ENCODE measurements at regions not wholly inside any gene's neighbourhood (a gene's known extent, or its start where the extent isn't known, plus 50 kb on each side); places are given as distances from the start of the nearest gene placed in this dataset.

DNA sequence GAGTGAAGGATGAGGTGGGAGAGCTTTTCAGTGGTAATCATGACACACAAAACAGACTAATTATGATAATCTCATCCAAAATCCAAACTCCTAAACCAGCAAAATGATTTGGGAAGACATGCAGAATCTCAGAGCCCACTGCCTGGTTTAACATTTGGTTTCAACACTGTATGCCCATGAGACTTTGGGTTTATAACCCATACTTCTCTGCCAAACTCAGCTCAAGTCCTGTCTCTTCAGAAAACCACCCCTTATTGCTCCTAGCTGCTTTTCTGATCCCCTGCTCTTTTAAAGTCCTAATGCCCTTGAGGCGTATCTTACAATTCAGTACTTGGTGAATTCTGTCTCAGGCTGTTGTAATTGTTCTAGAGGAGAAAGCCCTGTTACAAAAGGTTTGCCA lies 593.0 kb upstream of the ID2 start:
- H3K27ac ChIP-seq, result no peak overlapping the region
- H3K4me3 ChIP-seq, result no peak overlapping the region

DNA sequence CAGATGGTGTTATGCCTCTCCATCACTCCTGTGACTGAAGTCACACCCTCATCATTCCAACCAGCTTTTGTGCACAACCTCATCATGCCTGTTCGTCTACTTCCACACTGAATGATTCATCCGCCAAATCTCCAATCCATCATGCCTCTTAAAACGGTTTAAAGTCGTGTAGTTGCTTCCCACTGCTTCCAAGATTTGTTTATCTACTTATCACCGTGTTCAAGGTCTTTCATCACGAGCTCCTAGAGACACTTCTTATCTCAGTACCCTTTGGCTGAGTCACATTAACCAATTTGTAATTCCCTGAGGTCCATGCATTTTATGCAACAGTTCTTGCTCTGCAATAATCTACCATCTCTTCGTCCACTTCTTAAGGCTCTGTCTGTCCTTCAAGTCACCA lies 592.3 kb upstream of the ID2 start:
- no peak overlapping the region for H3K27ac ChIP-seq
- H3K4me3 ChIP-seq, result no peak overlapping the region

DNA sequence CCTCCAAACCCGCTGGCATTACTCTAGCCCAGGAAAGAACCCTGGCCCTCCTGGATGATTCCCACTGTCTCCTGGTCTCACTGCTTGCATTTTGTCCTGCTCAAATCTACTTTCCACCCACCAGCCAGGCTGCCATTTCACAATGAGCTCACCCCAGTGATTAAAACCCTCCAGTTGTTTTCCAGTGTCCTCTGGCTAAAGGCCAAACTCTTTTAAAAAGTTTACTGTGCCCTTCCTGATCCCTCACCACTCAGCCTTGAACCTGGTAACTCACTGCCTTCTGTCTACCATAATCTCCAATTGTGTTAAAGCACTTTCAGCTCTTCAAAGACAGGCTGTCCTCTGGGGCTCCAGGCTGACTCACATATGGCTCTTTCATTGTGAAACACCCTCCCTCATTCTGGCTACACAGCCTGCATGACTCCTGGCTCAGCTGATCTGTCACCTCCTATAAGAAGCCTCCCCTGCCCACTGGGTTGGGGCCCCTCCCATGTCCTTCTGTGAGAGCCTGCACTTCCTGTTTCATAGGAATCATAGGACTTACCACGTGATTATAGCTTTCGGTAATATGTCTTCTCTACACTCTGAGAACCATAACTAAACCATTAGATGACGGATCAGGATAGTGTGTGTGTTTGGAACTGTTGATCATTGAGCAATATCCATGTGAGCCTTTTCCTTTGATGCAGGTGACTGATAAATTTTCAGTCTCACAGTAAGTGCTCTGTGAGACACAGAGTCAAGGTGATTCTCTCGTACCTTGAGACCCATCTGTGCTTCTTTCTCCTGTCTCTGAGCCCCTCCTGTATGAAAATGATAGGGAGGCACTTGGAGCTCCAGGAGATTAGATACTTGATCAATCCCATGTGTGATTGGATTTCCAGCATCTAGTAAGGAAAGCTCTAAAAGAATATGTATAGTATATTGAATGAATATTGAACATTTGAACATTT lies 590.8 kb upstream of the ID2 start:
- Histone ChIP-seq H3K27ac (peak overlapping the region in 1 of 21 experiments; percentile 7), H3K4me3 (no peak overlapping the region)

DNA sequence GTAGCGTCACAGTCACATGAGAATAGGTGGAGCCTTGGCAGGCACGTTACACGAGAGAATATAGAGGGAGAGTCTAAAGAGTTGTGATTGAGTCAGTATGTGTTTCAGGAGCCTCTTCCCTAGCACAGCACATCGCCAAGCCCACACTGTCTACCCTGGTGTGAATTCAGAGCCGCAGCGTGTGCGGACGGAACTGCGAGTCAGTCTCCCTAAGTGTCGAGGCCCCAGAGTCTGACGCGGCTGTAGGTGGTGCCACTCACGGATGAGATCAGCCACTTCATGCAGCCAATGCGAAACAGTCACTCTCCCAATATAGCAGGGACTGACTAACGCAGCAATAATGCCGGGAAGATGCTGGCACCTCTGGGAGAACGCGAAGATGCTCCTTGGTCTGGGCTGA lies 587.3 kb upstream of the ID2 start:
- Histone ChIP-seq H3K4me3 (no peak overlapping the region), H3K27ac (no peak overlapping the region)

DNA sequence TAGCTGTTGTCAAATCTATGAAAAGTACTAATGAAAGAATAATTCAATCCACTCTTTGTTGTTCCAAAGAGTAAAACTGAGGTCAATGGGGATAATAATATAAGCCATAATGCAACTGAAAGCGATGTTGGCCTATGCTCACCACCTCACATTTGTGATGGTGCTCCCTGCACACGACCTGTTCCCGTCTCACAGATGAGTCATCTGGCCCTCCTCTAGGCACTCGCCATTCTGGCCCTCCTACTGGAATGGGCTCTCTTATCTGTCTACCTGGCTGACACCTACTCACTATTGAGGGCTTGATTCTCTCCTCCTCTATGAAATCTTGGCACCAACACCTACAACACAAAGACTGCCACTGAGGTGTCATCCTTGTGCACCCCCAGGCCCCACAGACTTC lies 585.9 kb upstream of the ID2 start:
- Histone ChIP-seq H3K27ac (no peak overlapping the region), H3K4me3 (no peak overlapping the region)

DNA sequence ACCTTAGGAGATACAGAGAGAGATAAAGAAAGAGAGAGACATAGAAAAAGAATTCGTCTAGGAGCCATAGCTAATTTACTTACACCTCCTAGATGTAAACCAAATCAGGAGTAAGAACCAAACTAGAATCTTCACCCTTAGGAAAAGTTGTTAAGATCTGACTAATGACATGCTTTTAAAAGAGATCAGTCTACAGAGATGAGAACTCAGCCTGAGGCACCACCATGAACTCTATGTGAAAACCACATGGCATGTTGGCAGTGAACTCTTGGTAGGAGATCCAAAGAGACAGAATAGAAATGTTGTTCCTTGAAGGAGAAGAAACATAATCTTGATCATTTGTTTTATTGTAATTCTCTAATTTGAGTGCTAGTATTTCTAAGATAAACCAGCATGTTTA lies 585.4 kb upstream of the ID2 start:
- no peak overlapping the region for H3K4me3 ChIP-seq
- H3K27ac ChIP-seq, result no peak overlapping the region

DNA sequence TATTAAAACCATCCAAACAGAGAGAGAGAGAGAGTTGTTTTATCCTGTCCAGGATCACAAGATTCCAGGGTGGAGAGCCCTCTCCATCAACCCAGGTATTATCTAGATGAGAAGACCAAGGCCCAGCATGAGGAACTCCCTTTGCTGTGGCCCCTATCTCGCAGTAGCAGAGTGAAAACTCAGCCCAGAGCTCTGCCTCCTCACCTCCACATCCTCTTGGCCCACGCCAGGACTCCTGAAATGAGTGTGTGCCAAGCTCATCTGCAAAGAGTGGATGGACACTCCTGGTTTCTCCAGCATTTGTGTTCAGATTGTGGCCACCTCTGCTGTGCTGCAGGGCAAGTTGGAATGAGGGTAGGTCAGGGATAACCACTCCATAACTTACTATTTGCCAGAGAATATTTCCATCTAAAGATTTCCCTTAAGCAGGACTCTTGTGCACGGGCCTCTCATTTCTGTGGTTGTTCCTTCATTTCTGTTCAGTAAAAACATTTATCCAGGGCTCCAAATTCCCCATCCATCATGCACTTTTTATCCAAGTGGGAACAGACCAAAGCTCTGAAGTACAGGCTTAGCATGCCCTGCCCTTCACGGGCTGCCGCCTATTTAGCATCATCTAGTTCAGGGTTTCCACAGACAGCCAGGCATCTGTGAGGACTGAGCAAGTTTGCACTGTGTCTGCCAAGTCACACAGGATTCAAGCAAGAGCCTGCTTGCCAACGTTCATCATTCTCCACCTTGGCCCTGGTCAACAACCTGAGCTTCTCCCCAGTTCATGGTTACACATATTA lies 583.2 kb upstream of the ID2 start:
- no peak overlapping the region for H3K27ac ChIP-seq
- H3K4me3 ChIP-seq, result no peak overlapping the region

DNA sequence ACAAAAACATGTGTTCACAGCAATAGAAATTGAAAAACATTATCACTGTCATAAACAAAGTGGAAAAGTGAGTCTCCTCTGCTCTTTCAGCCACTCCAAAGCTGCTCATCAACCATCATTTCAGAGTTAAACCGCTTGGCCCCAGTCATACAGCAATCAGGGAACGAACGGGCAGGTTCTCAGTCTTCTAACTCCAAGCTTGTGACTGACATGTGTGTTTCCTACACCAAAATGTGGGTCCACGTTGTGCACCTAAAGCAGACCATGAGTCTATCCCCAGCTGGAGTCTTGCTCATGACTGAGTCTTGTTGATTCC lies 582.6 kb upstream of the ID2 start:
- no peak overlapping the region for H3K4me3 ChIP-seq
- H3K27ac ChIP-seq, result no peak overlapping the region

DNA sequence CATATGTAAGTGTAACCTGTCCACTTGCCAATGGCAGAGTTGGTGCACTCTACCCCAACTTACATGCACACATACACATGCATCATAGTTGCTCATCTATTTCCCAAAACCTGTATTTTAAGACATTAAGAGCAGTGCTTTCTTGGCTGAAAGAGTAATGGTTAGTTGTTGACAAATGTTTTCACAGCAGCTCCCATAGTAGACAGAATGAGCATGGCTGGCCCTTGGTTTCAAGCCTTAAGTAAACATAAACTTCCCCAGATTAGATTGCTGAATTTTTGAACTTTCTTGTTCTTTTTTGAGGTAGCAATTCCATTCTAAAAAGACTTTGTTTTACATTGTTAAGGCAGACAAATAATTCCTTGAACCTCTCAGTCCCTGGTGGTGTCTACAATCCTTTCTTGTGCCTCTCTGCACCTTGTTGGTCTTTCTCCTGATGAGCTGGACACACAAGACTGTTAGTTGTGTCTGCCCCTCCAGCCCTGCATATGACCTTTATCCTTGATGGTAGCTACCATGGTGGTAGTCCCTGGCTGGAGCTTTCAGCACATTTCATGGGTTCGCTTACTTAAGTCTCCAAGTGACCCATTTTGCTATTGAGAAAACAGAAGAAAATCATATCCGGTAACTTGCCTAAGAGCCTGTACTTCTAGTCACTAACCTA lies 580.1 kb upstream of the ID2 start:
- no peak overlapping the region for H3K4me3 ChIP-seq
- H3K27ac ChIP-seq, result no peak overlapping the region

DNA sequence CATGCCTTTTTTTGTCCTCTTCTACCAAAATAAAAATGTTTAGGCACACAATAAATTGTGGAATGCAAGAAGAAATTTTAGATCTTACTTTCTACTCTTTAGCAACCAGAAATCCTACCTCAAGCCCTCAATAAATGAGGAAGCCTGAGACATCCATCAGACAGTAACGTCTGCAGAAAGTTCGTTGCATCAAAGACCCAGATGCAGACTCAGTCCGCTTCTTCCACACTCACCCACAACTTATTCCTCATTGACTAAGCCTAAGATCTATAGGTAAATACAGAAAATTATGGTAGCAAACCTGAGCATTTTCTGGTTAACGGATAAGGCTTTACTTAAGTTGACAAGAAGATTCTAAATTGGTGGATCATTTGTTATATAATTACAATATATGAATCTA lies 579.4 kb upstream of the ID2 start:
- H3K27ac ChIP-seq, result no peak overlapping the region
- no peak overlapping the region for H3K4me3 ChIP-seq

DNA sequence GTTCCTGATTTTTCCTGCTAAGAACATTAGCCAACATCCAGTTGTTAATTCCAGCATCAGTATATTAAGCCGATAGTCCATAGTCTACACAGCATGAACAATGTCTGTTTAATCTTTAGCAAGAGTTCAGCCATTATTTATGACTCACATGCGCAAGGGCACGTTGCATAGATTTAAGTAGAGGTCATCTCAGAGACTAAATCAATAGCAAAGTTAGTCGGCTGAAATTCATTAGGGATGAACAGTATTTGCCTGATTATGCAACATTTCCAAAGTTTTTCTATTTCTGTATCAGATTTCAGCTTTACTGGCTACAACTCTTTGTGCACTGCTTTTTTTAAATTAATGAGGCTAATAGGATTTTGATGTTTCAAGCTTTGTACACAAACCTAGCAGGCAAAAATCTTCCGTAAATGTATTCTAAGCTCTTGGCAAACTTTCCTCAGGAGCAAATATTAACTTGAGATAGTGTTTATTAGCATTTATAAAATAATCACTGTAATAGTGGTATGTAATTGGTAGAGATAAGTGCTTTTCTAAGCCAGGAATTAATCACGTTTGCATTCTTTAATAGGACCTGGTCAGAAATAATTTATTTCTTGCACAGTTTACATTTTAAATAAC lies 578.7 kb upstream of the ID2 start:
- no peak overlapping the region for H3K27ac ChIP-seq
- H3K4me3 ChIP-seq, result no peak overlapping the region

DNA sequence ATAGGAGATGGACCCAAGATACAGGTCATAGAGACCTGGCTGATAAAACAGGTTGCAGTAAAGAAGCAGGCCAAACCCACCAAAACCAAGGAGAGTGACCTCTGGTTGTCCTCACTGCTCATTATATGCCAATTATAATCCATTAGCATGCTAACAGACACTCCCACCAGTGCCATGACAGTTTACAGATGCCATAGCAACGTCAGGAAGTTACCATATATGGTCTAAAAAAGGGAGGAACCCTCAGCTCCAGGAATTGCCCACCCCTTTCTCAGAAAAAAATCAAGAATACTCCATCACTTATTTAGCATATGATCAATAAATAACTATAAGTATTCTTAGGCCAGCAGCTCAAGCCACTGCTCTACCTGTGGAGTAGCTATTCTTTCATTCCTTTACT lies 574.7 kb upstream of the ID2 start:
- Histone ChIP-seq H3K27ac (no peak overlapping the region), H3K4me3 (no peak overlapping the region)

DNA sequence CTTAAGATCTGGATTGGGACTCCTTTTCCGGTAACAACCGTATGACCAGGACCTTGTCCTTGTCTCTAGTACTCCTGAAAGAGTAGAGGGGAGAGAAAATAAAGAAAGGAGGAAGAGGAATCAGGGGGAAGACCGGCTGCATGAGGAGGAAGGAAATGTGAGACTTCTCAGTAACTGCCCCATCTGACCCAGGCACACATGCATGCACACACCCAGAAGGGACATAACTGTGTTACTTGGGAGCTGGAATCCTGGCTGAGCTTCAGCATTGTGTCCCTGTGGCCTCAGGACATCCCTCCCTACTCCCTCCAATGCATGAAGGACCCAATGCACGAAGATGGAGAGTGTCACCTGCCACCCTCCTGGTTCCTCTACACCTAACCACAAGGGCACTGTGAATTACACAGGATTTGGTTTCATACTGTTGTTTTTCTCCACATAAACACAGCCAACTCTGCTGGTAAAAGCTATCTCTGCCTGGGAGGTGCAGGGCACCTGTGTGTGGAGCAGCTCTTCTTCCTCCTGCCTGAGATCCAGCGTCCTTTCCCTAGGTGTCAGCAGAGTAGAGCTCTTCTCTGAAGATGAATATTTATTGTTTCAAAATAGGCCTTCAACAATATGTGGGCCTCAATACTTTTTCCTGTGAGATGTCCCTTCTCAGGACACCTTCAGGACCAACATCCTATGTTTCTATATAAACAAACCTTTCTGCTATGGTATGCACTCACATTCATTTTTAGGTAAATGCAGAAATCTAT lies 574.1 kb upstream of the ID2 start:
- Histone ChIP-seq H3K27ac (no peak overlapping the region), H3K4me3 (no peak overlapping the region)

DNA sequence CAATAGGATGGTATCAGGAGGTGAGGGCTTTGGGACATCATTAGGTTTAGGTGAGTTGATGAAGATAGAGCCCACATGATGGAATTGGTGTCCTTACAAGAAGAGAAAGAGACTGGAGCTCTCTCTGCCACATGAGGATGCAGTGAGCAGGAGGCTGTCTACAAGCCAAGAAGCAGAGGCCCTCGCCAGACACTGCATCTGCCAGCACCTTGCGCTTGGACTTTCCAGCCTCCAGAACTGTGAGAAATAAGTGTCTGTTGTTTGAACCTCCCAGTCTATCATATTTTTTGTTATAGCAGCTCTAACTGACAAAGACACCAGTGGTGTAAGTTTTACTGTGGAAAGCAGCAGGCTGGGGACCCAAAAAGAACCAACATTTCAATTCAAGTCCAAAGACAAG lies 571.1 kb upstream of the ID2 start:
- Histone ChIP-seq H3K27ac (no peak overlapping the region), H3K4me3 (no peak overlapping the region)

DNA sequence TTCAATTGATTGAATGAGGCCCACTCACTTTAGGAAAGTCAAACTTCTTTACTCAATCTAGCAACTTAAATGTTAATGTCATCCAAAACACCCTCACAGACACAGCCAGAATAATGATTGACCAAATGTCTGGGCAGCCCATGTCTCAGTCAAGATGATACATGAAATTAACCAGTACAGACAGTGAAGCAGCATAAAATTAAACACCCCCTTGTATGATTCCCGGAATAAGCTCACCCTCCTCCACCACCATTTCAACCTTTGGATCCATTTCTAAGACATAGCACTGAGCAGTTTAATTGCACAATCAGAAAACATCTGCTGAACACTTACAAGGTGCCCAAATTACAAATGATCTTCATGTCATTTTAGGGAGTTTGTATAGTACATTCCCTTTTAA lies 570.7 kb upstream of the ID2 start:
- H3K4me3 ChIP-seq, result no peak overlapping the region
- no peak overlapping the region for H3K27ac ChIP-seq

DNA sequence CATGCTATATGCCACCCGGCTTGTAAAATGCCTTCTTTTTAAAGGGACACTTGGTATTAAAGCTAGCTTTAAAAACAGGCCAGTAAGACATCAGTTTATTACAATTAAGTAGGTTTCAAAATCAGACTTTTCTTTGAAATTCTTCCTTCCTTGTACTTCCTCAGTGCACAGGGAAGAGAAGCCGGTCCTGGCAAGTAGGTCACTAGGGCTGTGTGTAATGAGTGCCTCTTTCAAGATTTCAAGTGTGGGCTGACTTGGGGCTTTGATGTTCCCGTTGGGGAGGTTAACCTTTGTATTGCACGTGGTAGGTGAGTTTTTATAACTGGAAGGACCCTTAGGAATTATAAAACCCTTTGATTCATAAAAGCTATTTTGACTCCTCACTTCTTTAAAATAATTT lies 566.4 kb upstream of the ID2 start:
- H3K4me3 ChIP-seq, result no peak overlapping the region
- H3K27ac ChIP-seq, result no peak overlapping the region

DNA sequence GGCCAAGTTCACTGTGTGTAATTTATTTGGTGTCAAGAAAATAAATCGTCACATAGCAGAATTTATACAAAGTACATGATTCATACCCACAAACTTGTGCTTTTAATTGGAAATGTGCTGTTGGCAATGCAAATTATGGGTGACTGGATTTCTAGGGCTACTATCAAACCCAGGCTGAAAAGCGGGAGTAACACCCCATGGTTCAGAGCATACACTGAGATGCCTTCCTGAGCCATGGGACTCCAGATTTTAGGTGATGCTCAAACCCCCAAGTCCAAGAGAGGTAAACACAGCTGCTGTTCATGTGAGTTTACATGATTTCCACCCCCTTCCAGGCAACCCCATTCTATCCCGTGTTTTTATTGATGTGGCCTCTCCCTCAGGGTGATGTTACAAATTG lies 565.9 kb upstream of the ID2 start:
- H3K27ac ChIP-seq, result no peak overlapping the region
- H3K4me3 ChIP-seq, result no peak overlapping the region

DNA sequence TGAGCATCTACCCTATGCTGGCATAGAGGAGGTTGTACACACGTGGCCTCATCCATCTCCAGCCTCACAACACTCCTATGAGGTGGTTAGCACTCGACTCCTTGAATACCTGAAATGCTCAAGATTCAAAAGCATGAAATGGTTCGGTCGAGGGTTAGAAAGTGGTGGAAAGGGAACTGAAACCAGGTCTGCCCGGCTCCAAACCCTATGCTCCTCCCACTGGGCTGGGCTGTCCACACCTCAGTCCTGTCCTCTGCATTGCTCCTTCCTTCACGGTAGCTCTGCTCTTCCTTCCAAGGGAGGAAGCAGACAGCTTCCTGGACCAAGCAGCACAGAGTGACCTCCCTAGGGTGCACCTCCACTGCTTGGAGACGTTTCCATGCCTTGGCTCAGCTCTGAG lies 565.2 kb upstream of the ID2 start:
- Histone ChIP-seq H3K4me3 (no peak overlapping the region), H3K27ac (no peak overlapping the region)

DNA sequence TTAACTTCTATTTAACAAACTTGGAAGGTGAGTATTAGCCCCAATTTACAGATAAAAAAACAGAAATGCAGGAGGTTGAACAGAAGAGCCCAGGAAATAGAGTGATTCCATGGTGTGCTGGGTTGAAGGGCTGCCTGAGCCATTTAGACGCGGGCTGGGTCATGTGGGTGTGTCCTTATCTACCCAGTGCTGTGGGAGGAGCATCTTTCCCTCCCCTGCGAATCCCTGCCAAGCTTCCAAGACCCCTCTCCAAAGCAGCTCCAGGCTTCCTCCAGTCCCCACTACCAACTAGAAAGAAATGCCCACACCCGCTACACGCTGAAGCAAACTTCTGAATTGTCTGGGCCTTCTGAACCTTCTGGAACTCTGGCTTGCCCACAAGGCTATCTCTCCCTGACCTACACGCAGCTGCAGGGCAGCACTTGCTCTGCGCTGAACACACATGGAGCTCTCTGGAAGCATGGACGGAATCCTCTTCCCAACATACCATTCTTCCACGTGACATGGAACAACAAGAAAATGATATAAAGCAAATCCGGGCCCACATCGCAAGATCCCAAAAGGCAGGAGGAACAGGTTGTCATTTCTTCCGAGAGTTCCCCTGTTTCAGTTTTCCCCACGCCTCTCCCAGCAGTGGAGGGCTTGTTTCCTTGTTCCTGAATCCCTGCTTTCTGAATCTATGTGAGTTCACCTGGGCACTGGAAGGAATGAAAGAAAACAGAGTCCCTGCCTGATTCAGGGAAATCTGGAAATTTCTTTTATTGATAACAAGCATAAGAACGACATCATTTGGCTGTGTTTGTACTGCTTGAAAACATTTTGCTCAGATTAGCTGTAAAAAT lies 562.7 kb upstream of the ID2 start:
- Histone ChIP-seq H3K27ac (peak overlapping the region in 5 of 21 experiments; percentile 3 to 53 (median 15)), H3K4me3 (no peak overlapping the region)
